Fibroblast of lung (primary cell): ENCODE measurements at regions not wholly inside any gene's neighbourhood (a gene's known extent, or its start where the extent isn't known, plus 50 kb on each side); places are given as distances from the start of the nearest gene placed in this dataset.

ENCODE experiments used
- DNase-seq, 2 donors: peaks; one replicate each; pipeline versions ENCODE4 v3.0.0 to v3.0.0-alpha.2; 2010; ENCODE audit warnings: low read depth in 2 of 2
- H2AFZ ChIP-seq: 2 replicates; pipeline ENCODE4 v1.5.1; 2012; ENCODE audit warnings: low read length, control low read depth, inconsistent platforms
- H3K27ac ChIP-seq: 2 replicates; pipeline ENCODE4 v1.5.1; 2011; ENCODE audit warnings: low read length, control low read depth; ENCODE audit not compliant: insufficient read depth
- H3K27me3 ChIP-seq: 2 replicates; pipeline ENCODE4 v1.5.1; 2011; ENCODE audit warnings: mild to moderate bottlenecking, low read length; ENCODE audit not compliant: control insufficient read depth, insufficient read depth
- H3K36me3 ChIP-seq: 2 replicates; pipeline ENCODE4 v1.5.1; 2011; ENCODE audit warnings: low read length; ENCODE audit not compliant: control insufficient read depth, insufficient read depth
- H3K4me1 ChIP-seq: 2 replicates; pipeline ENCODE4 v1.5.1; 2011; ENCODE audit warnings: low read length; ENCODE audit not compliant: control insufficient read depth, insufficient read depth; ENCODE audit errors: extremely low read depth
- H3K4me2 ChIP-seq: 2 replicates; pipeline ENCODE4 v1.5.1; 2011; ENCODE audit warnings: low read length, control low read depth; ENCODE audit not compliant: insufficient read depth; ENCODE audit errors: extremely low read depth
- H3K4me3 ChIP-seq, 4 experiments: fragments of 200-600 bp in 1 of 4; sonication (generic) in 1 of 4; replicated peaks in 1 of 4; 2 replicates each; pipeline ENCODE4 v1.5.1; 2011 to 2016; ENCODE audit warnings: low read length in 4 of 4, low read depth in 3 of 4, mild to moderate bottlenecking in 3 of 4, control low read depth in 2 of 4, inconsistent platforms in 1 of 4, mixed read lengths in 1 of 4; ENCODE audit not compliant: insufficient read depth in 1 of 4; ENCODE audit errors: control extremely low read depth in 1 of 4
- H3K79me2 ChIP-seq: 2 replicates; pipeline ENCODE4 v1.5.1; 2012; ENCODE audit warnings: mild to moderate bottlenecking, low read length, inconsistent platforms; ENCODE audit not compliant: control insufficient read depth, insufficient read depth
- H3K9ac ChIP-seq: 2 replicates; pipeline ENCODE4 v1.5.1; 2011; ENCODE audit warnings: mild to moderate bottlenecking, low read length, control low read depth; ENCODE audit not compliant: insufficient read depth
- H3K9me3 ChIP-seq: 2 replicates; pipeline ENCODE4 v1.5.1; 2012; ENCODE audit warnings: low read depth, low read length; ENCODE audit not compliant: control insufficient read depth, insufficient read depth
- H4K20me1 ChIP-seq: 2 replicates; pipeline ENCODE4 v1.5.1; 2011; ENCODE audit warnings: low read length; ENCODE audit not compliant: control insufficient read depth, insufficient read depth; ENCODE audit errors: extremely low read depth
- CTCF ChIP-seq, 2 donors: IDR thresholded peaks in 1 of 2; conservative IDR thresholded peaks in 1 of 2; 1 replicate in 1 of 2; 2 replicates in 1 of 2; pipeline ENCODE4 v1.5.1; 2011 to 2012; ENCODE audit warnings: low read length in 2 of 2, control low read depth in 1 of 2, inconsistent platforms in 1 of 2, low read depth in 1 of 2, mild to moderate bottlenecking in 1 of 2
- EZH2 ChIP-seq: IDR thresholded peaks from 2 replicates; pipeline ENCODE4 v1.5.1; 2012; ENCODE audit warnings: low read length, control low read depth, mild to moderate bottlenecking; ENCODE audit errors: missing control alignments

DNA sequence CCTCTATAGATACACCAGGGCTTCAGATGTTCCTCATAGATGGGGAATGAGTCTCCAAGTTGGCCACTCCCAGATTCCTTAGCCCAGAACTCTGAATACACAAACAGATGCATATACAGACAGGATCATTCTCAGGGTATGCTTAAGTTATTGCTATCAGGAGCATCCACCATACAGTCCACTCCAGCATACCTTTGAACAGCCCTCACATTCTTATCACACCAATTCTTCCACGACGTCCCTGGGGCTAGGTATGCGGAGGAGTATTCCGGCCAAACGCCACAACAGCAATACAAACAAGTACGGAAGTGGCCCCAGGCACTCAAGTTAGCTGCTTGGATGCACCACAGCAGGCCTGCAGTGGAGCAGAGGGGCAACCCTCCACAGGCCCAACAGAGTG is 312.5 kb upstream of the CHAC2 start:
- H3K4me3 ChIP-seq, result no peak overlapping the region
- no peak overlapping the region for H3K4me2 ChIP-seq
- H3K36me3 ChIP-seq, result no peaks in the 10 kb centered on the region
- no peak overlapping the region for H3K27ac ChIP-seq
- peak in 1 of 2 donors; percentile 29 for DNase-seq
- H3K9ac ChIP-seq, result no peak overlapping the region
- H3K79me2 ChIP-seq, result no peaks in the 10 kb centered on the region
- TF ChIP-seq EZH2, result no peak
- no peak for TF ChIP-seq CTCF (conservative IDR thresholded peaks at IDR 0.05 in 1 of 2, IDR thresholded peaks at IDR 0.05 in 1 of 2; ENCODE audit: low read depth in 1 of 2, low read length in 2 of 2)
- no peak overlapping the region for H2AFZ ChIP-seq
- H4K20me1 ChIP-seq, result no peaks in the 10 kb centered on the region
- H3K4me1 ChIP-seq, result no peaks in the 10 kb centered on the region
- no peaks in the 10 kb centered on the region for H3K27me3 ChIP-seq
- no peaks in the 10 kb centered on the region for H3K9me3 ChIP-seq

DNA sequence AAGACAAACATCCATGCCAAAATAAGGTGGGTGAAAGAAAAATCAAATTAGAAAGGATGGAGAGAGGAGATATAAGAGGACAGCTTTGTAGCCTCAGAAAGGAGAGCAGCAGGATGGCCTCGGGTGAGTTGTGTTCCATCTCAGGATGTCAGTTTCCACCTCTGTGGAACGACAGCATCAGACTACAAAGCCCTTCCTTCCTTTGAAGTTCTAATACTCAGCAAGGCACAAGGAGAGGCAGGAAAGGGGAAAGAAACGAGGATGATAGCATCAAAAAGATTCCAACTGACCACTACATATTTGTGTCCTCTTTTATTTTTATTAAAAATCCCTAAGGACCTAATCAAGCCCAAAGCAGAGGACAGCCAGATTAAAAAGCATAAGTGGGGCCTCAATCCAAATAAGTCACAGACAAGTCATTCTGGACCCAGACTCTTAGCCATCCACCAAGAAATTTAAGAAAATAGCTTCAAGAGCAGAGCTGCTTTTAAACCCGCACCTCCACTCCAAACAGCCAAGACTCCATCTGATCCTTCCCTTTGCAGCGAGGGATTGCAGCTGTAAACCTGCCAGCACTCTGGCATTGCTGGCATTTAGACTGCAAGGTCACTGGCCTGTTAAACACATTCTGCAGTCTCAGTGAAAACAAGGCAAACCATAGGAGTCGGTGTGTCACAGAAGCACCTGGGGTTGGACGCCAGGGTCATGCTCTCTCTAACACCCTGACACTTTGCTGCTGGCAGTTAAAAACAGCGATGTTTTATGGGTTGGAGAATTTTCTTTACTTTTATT is 314.5 kb upstream of the CHAC2 start:
- Histone ChIP-seq H4K20me1 (no peaks in the 10 kb centered on the region), H3K79me2 (no peaks in the 10 kb centered on the region), H3K36me3 (no peaks in the 10 kb centered on the region), H3K4me1 (no peaks in the 10 kb centered on the region), H3K9ac (no peak overlapping the region), H3K9me3 (no peaks in the 10 kb centered on the region), H3K4me3 (no peak overlapping the region), H3K27me3 (no peaks in the 10 kb centered on the region), H2AFZ (no peak overlapping the region), H3K4me2 (no peak overlapping the region), H3K27ac (no peak overlapping the region)
- DNase-seq, result peak in 1 of 2 donors; percentile 16
- TF ChIP-seq CTCF (conservative IDR thresholded peaks at IDR 0.05 in 1 of 2, IDR thresholded peaks at IDR 0.05 in 1 of 2; ENCODE audit: low read depth in 1 of 2, low read length in 2 of 2) (no peak), EZH2 (no peak)

DNA sequence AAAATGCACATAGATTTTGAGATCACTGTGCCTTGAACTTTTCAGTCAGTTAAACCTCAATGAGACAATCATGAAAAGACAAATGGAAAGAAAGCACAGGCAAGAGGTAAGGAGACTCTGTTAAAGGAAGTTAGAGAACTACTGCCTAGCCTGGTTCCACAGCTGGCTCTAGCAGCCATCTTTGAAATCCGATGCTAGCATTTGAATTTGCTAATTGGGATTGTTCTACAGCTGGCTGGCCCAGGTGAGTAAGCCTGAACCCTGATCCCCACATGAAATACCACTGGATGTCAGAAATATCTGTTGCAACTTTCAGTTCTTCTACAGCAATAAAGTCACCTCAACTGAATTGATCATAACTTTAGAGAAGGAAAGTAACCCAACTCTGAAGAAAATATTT is 315.2 kb upstream of the CHAC2 start:
- DNase-seq, result peak in 1 of 2 donors; percentile 11
- no peaks in the 10 kb centered on the region for H3K9me3 ChIP-seq
- no peaks in the 10 kb centered on the region for H3K27me3 ChIP-seq
- no peak overlapping the region for H3K9ac ChIP-seq
- no peaks in the 10 kb centered on the region for H3K36me3 ChIP-seq
- no peak overlapping the region for H3K27ac ChIP-seq
- no peak overlapping the region for H3K4me3 ChIP-seq
- H3K4me2 ChIP-seq, result no peak overlapping the region
- no peaks in the 10 kb centered on the region for H3K79me2 ChIP-seq
- no peaks in the 10 kb centered on the region for H4K20me1 ChIP-seq
- H3K4me1 ChIP-seq, result no peaks in the 10 kb centered on the region
- TF ChIP-seq CTCF (conservative IDR thresholded peaks at IDR 0.05 in 1 of 2, IDR thresholded peaks at IDR 0.05 in 1 of 2; ENCODE audit: low read depth in 1 of 2, low read length in 2 of 2), result no peak
- TF ChIP-seq EZH2, result no peak
- H2AFZ ChIP-seq, result no peak overlapping the region
